Hepatocyte (in vitro differentiated cells): ENCODE measurements at regions not wholly inside any gene's neighbourhood (a gene's known extent, or its start where the extent isn't known, plus 50 kb on each side); places are given as distances from the start of the nearest gene placed in this dataset.

Source experiments
- DNase-seq: peaks from one replicate; pipeline ENCODE4 v3.0.0-alpha.2; 2016; ENCODE audit warnings: low spot score
- H2AFZ ChIP-seq: fragments of 200-600 bp; sonication (generic); 2 replicates; pipeline ENCODE4 v1.6.0; 2016; ENCODE audit warnings: antibody characterized with exemption, mild to moderate bottlenecking
- H3K27ac ChIP-seq: fragments of 200-600 bp; sonication (generic); 2 replicates; pipeline ENCODE4 v1.5.1; 2016; ENCODE audit warnings: mild to moderate bottlenecking
- H3K27me3 ChIP-seq: fragments of 200-600 bp; sonication (generic); 2 replicates; pipeline ENCODE4 v1.6.1; 2016
- H3K36me3 ChIP-seq: fragments of 200-600 bp; sonication (generic); replicated peaks from 2 replicates; pipeline ENCODE4 v1.5.1; 2016; ENCODE audit warnings: low read depth; ENCODE audit not compliant: insufficient read depth
- H3K4me1 ChIP-seq: fragments of 200-600 bp; sonication (generic); 2 replicates; pipeline ENCODE4 v1.5.1; 2016; ENCODE audit warnings: mild to moderate bottlenecking, moderate library complexity; ENCODE audit not compliant: insufficient read depth
- H3K4me2 ChIP-seq: fragments of 200-600 bp; sonication (generic); 2 replicates; pipeline ENCODE4 v1.6.0; 2016
- H3K4me3 ChIP-seq: fragments of 200-600 bp; sonication (generic); 2 replicates; pipeline ENCODE4 v1.5.1; 2016; ENCODE audit warnings: mild to moderate bottlenecking
- H3K79me2 ChIP-seq: fragments of 200-600 bp; sonication (generic); 2 replicates; pipeline ENCODE4 v1.6.0; 2017; ENCODE audit warnings: mild to moderate bottlenecking
- H3K9me2 ChIP-seq: fragments of 200-600 bp; sonication (generic); replicated peaks from 2 replicates; pipeline ENCODE4 v1.6.0; 2017; ENCODE audit warnings: mild to moderate bottlenecking; ENCODE audit not compliant: insufficient read depth
- H3K9me3 ChIP-seq: fragments of 200-600 bp; sonication (generic); 2 replicates; pipeline ENCODE4 v1.5.1; 2016; ENCODE audit warnings: low read depth, mild to moderate bottlenecking
- H4K20me1 ChIP-seq: fragments of 200-600 bp; sonication (generic); 2 replicates; pipeline ENCODE4 v1.6.0; 2016; ENCODE audit warnings: mild to moderate bottlenecking; ENCODE audit not compliant: insufficient read depth, poor library complexity, severe bottlenecking
- CTCF ChIP-seq: fragments of 200-600 bp; sonication (generic); IDR thresholded peaks from 2 replicates; pipeline ENCODE4 v1.5.1; 2016; ENCODE audit warnings: antibody characterized with exemption, mild to moderate bottlenecking; ENCODE audit not compliant: poor library complexity
- EZH2 ChIP-seq: fragments of 200-600 bp; sonication (generic); IDR thresholded peaks from 2 replicates; pipeline ENCODE4 v1.6.1; 2016; ENCODE audit warnings: antibody characterized with exemption, mild to moderate bottlenecking, borderline replicate concordance
- EZH2phosphoT487 ChIP-seq: fragments of 200-600 bp; sonication (generic); IDR thresholded peaks from one replicate; pipeline ENCODE4 v1.6.1; 2018; ENCODE audit warnings: antibody characterized with exemption, mild to moderate bottlenecking, low read depth, moderate library complexity; ENCODE audit not compliant: unreplicated experiment, severe bottlenecking
- WGBS: methylation state at CpG from one replicate; pipeline ENCODE4 v1.1.6; 2016; ENCODE audit warnings: low lambda C conversion rate; ENCODE audit errors: missing lambda C conversion rate; 5-methylcytosine and 5-hydroxymethylcytosine counted together

GRCh38 chr14:34027130-34027989, 76.5 kb upstream of the EGLN3 start:
- Histone ChIP-seq H3K4me1 (no peaks in the 10 kb centered on the region), H3K27me3 (no peaks in the 10 kb centered on the region), H3K79me2 (no peaks in the 10 kb centered on the region), H3K27ac (no peak overlapping the region), H2AFZ (no peak overlapping the region), H3K9me3 (no peaks in the 10 kb centered on the region), H3K9me2 (no peaks in the 10 kb centered on the region), H3K4me2 (no peak overlapping the region), H4K20me1 (no peaks in the 10 kb centered on the region), H3K4me3 (no peak overlapping the region), H3K36me3 (no peaks in the 10 kb centered on the region)
- WGBS: 77% methylated on average over 2 of the region's 3 CpGs
- DNase-seq: no peak
- TF ChIP-seq EZH2 (no peak), CTCF (no peak)

GRCh38 chr14:34025325-34026017, 74.6 kb upstream of the EGLN3 start:
- Histone ChIP-seq H3K36me3 (no peaks in the 10 kb centered on the region), H3K9me2 (no peaks in the 10 kb centered on the region), H3K9me3 (no peaks in the 10 kb centered on the region), H3K4me2 (no peak overlapping the region), H3K79me2 (no peaks in the 10 kb centered on the region), H3K27ac (no peak overlapping the region), H4K20me1 (no peaks in the 10 kb centered on the region), H2AFZ (no peak overlapping the region), H3K27me3 (no peaks in the 10 kb centered on the region), H3K4me1 (no peaks in the 10 kb centered on the region), H3K4me3 (no peak overlapping the region)
- DNase-seq: no peak
- WGBS: 98% methylated on average over 4 of the region's 4 CpGs
- TF ChIP-seq CTCF (no peak), EZH2phosphoT487 (no peak), EZH2 (no peak)

- no peak overlapping the region for H3K4me3 ChIP-seq
- peak overlapping the region; percentile 27 for H2AFZ ChIP-seq
- no peaks in the 10 kb centered on the region for H3K4me1 ChIP-seq
- no peak overlapping the region for H3K4me2 ChIP-seq
- TF ChIP-seq EZH2phosphoT487: no peak
- TF ChIP-seq CTCF: no peak
- no peak for TF ChIP-seq EZH2
- H3K9me3 ChIP-seq: no peaks in the 10 kb centered on the region
- no peaks in the 10 kb centered on the region for H4K20me1 ChIP-seq
- no peaks in the 10 kb centered on the region for H3K36me3 ChIP-seq
- DNase-seq: no peak
- H3K27ac ChIP-seq: no peak overlapping the region
- H3K27me3 ChIP-seq: no peaks in the 10 kb centered on the region
- H3K79me2 ChIP-seq: no peaks in the 10 kb centered on the region
- WGBS: 35% methylated on average over 2 of the region's 2 CpGs
- H3K9me2 ChIP-seq: no peaks in the 10 kb centered on the region
Measured at GRCh38 chr14:34024768-34025144, 73.9 kb upstream of the EGLN3 start.
